Fibroblast of lung (primary cell): ENCODE measurements at regions not wholly inside any gene's neighbourhood (a gene's known extent, or its start where the extent isn't known, plus 50 kb on each side); places are given as distances from the start of the nearest gene placed in this dataset.

ENCODE experiments used
- DNase-seq, 2 donors: peaks; one replicate each; pipeline versions ENCODE4 v3.0.0 to v3.0.0-alpha.2; 2010; ENCODE audit warnings: low read depth in 2 of 2
- H2AFZ ChIP-seq: 2 replicates; pipeline ENCODE4 v1.5.1; 2012; ENCODE audit warnings: low read length, control low read depth, inconsistent platforms
- H3K27ac ChIP-seq: 2 replicates; pipeline ENCODE4 v1.5.1; 2011; ENCODE audit warnings: low read length, control low read depth; ENCODE audit not compliant: insufficient read depth
- H3K27me3 ChIP-seq: 2 replicates; pipeline ENCODE4 v1.5.1; 2011; ENCODE audit warnings: mild to moderate bottlenecking, low read length; ENCODE audit not compliant: control insufficient read depth, insufficient read depth
- H3K36me3 ChIP-seq: 2 replicates; pipeline ENCODE4 v1.5.1; 2011; ENCODE audit warnings: low read length; ENCODE audit not compliant: control insufficient read depth, insufficient read depth
- H3K4me1 ChIP-seq: 2 replicates; pipeline ENCODE4 v1.5.1; 2011; ENCODE audit warnings: low read length; ENCODE audit not compliant: control insufficient read depth, insufficient read depth; ENCODE audit errors: extremely low read depth
- H3K4me2 ChIP-seq: 2 replicates; pipeline ENCODE4 v1.5.1; 2011; ENCODE audit warnings: low read length, control low read depth; ENCODE audit not compliant: insufficient read depth; ENCODE audit errors: extremely low read depth
- H3K4me3 ChIP-seq, 4 experiments: fragments of 200-600 bp in 1 of 4; sonication (generic) in 1 of 4; replicated peaks in 1 of 4; 2 replicates each; pipeline ENCODE4 v1.5.1; 2011 to 2016; ENCODE audit warnings: low read length in 4 of 4, low read depth in 3 of 4, mild to moderate bottlenecking in 3 of 4, control low read depth in 2 of 4, inconsistent platforms in 1 of 4, mixed read lengths in 1 of 4; ENCODE audit not compliant: insufficient read depth in 1 of 4; ENCODE audit errors: control extremely low read depth in 1 of 4
- H3K79me2 ChIP-seq: 2 replicates; pipeline ENCODE4 v1.5.1; 2012; ENCODE audit warnings: mild to moderate bottlenecking, low read length, inconsistent platforms; ENCODE audit not compliant: control insufficient read depth, insufficient read depth
- H3K9ac ChIP-seq: 2 replicates; pipeline ENCODE4 v1.5.1; 2011; ENCODE audit warnings: mild to moderate bottlenecking, low read length, control low read depth; ENCODE audit not compliant: insufficient read depth
- H3K9me3 ChIP-seq: 2 replicates; pipeline ENCODE4 v1.5.1; 2012; ENCODE audit warnings: low read depth, low read length; ENCODE audit not compliant: control insufficient read depth, insufficient read depth
- H4K20me1 ChIP-seq: 2 replicates; pipeline ENCODE4 v1.5.1; 2011; ENCODE audit warnings: low read length; ENCODE audit not compliant: control insufficient read depth, insufficient read depth; ENCODE audit errors: extremely low read depth
- EZH2 ChIP-seq: IDR thresholded peaks from 2 replicates; pipeline ENCODE4 v1.5.1; 2012; ENCODE audit warnings: low read length, control low read depth, mild to moderate bottlenecking; ENCODE audit errors: missing control alignments
- TF ChIP-seq, protein P1 (sequence below), 2 donors: IDR thresholded peaks in 1 of 2; conservative IDR thresholded peaks in 1 of 2; 1 replicate in 1 of 2; 2 replicates in 1 of 2; pipeline ENCODE4 v1.5.1; 2011 to 2012; ENCODE audit warnings: low read length in 2 of 2, control low read depth in 1 of 2, inconsistent platforms in 1 of 2, low read depth in 1 of 2, mild to moderate bottlenecking in 1 of 2

DNA sequence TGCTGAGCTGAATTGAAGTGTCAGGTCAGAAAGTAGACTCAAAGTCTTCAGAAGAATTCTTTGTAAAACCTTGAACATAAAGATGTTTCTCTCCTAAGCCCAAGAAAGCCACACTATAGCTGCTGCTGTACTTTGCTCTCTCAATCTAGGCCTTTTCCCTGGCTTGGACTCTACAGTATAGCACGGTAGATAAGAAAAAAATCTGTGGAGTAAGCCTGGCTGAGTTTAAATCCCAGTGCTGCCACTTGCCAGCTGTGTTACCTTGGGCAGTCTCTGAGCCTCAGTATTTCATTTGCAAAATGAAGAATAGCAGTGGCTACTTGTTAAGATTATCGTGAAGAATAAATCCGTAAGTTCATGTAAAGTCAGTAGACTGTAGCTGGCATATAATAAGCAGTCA, 53.3 kb upstream of the UFL1 start:
- Histone ChIP-seq H3K79me2 (no peaks in the 10 kb centered on the region), H3K27ac (no peak overlapping the region), H4K20me1 (no peaks in the 10 kb centered on the region), H3K4me2 (no peak overlapping the region), H3K27me3 (no peaks in the 10 kb centered on the region), H3K9ac (no peak overlapping the region), H3K4me1 (no peaks in the 10 kb centered on the region), H3K4me3 (no peak overlapping the region), H3K9me3 (no peaks in the 10 kb centered on the region), H3K36me3 (no peaks in the 10 kb centered on the region), H2AFZ (no peak overlapping the region)
- no peak for TF ChIP-seq EZH2
- TF ChIP-seq, protein P1, sequence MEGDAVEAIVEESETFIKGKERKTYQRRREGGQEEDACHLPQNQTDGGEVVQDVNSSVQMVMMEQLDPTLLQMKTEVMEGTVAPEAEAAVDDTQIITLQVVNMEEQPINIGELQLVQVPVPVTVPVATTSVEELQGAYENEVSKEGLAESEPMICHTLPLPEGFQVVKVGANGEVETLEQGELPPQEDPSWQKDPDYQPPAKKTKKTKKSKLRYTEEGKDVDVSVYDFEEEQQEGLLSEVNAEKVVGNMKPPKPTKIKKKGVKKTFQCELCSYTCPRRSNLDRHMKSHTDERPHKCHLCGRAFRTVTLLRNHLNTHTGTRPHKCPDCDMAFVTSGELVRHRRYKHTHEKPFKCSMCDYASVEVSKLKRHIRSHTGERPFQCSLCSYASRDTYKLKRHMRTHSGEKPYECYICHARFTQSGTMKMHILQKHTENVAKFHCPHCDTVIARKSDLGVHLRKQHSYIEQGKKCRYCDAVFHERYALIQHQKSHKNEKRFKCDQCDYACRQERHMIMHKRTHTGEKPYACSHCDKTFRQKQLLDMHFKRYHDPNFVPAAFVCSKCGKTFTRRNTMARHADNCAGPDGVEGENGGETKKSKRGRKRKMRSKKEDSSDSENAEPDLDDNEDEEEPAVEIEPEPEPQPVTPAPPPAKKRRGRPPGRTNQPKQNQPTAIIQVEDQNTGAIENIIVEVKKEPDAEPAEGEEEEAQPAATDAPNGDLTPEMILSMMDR (conservative IDR thresholded peaks at IDR 0.05 in 1 of 2, IDR thresholded peaks at IDR 0.05 in 1 of 2; ENCODE audit: low read depth in 1 of 2, low read length in 2 of 2) = no peak
- no peak for DNase-seq

DNA sequence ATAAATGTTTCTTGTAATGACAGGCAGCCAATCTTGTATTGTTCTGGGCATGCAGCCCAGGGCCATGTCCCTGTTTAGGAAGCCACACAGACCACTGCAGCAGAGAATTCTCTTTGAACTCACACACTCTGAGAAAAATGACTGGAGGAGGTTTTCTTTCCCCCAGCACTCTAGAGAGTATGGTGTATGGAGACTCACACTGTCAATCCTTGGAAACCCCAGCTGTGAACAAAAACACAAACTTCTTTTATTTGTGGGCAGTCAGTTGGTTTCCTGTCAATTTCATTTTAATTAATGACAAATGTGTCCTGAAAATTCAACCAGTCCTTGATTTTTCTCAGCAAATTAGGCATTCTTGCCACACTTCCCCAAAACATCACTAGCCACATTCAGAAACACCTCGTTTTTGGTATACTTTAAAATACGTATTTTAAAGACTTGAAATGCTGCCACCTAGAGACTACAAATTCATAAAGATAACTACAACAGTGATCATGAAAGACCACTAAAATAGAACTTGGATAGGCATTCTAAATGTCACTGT, 52.9 kb upstream of the UFL1 start:
- no peaks in the 10 kb centered on the region for H3K36me3 ChIP-seq
- no peaks in the 10 kb centered on the region for H4K20me1 ChIP-seq
- H3K9me3 ChIP-seq = no peaks in the 10 kb centered on the region
- H3K9ac ChIP-seq = no peak overlapping the region
- H3K79me2 ChIP-seq = no peaks in the 10 kb centered on the region
- DNase-seq = peak in 1 of 2 donors; percentile 6
- H3K4me1 ChIP-seq = no peaks in the 10 kb centered on the region
- H3K4me2 ChIP-seq = no peak overlapping the region
- TF ChIP-seq, protein P1 (conservative IDR thresholded peaks at IDR 0.05 in 1 of 2, IDR thresholded peaks at IDR 0.05 in 1 of 2; ENCODE audit: low read depth in 1 of 2, low read length in 2 of 2) = no peak
- TF ChIP-seq EZH2 = no peak
- no peak overlapping the region for H3K27ac ChIP-seq
- H2AFZ ChIP-seq = no peak overlapping the region
- no peak overlapping the region for H3K4me3 ChIP-seq
- no peaks in the 10 kb centered on the region for H3K27me3 ChIP-seq

DNA sequence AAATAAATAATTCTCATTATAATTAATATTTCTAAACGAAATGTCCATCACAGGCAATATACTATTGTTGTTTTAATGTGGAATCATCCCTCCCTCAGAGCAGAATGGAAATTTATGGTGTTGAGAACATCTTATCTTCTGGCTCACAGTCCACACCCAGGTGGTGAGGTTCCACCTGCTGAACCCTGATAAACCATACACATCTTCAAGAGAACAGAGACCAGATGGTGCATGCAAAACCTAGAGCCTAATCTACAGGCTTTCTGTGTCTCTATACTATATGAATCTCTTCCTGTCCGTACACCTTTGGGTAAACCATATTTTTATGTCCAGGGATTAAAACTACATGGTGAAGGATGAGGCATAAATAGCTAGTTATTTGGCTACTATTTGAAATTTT, 52.3 kb upstream of the UFL1 start:
- no peaks in the 10 kb centered on the region for H3K27me3 ChIP-seq
- no peaks in the 10 kb centered on the region for H3K79me2 ChIP-seq

More for the DNA sequence above, 52.3 kb upstream of the UFL1 start:
- Histone ChIP-seq H3K4me3 (no peak overlapping the region), H3K27ac (no peak overlapping the region), H3K9me3 (no peaks in the 10 kb centered on the region), H3K9ac (no peak overlapping the region), H2AFZ (no peak overlapping the region), H4K20me1 (no peaks in the 10 kb centered on the region), H3K36me3 (no peaks in the 10 kb centered on the region), H3K4me1 (no peaks in the 10 kb centered on the region), H3K4me2 (no peak overlapping the region)
- DNase-seq = no peak
- TF ChIP-seq, protein P1 (conservative IDR thresholded peaks at IDR 0.05 in 1 of 2, IDR thresholded peaks at IDR 0.05 in 1 of 2; ENCODE audit: low read depth in 1 of 2, low read length in 2 of 2) = no peak
- no peak for TF ChIP-seq EZH2
